ENCODE measurements at regions not wholly inside any gene's neighbourhood (a gene's known extent, or its start where the extent isn't known, plus 50 kb on each side); places are given as distances from the start of the nearest gene placed in this dataset.

DNA sequence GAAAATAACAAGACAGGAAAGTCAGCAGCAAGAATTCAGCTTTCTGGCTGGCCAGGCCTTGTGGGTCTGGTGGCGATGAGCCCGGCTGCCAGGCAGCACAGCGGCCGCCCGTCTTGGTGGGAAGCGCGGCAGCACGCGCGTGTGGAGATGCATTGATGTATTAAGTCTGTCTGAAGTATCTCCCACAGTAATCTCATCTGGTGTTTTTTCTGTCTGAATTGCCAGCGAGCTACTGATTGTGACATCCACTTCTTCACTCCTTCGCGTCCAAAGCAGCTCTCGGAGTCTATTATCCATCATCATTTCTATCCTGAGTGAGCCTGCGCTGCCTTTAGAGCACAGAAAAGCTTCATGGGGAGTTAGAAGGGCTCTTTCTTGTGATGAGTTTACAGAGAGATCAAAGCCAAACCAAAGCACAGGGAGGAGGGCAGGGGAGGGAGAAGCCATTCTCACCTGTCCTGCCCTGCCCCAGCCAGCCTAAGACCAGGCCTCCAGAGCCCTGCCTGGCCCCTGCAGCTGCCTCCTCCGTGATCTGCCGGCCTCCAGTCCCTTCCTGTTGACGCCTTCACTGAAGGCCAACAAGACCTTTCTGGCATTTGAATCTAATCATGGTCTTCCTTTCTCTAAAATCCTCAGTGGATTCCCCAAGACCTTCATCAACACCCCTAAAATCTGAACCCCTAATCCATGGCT, 1419.0 kb downstream of the TBC1D22A start:
- H3K9me3 ChIP-seq = no peaks in the 10 kb centered on the region
- H3K27ac ChIP-seq = no peak overlapping the region
- intact Hi-C loops (cut with DNase I) = no loop called here
- H3K4me1 ChIP-seq = no peaks in the 10 kb centered on the region
- peaks cover 0 to 4% (median 0%) of the 10 kb centered on the region in 4 donors for H3K27me3 ChIP-seq
- no peaks in the 10 kb centered on the region for H3K36me3 ChIP-seq
- WGBS, 2 donors = 70 to 84% methylated on average over 18 of the region's 18 CpGs
- DNase-seq = no peak
- H3K4me3 ChIP-seq = no peak overlapping the region
- TF ChIP-seq, protein P1, sequence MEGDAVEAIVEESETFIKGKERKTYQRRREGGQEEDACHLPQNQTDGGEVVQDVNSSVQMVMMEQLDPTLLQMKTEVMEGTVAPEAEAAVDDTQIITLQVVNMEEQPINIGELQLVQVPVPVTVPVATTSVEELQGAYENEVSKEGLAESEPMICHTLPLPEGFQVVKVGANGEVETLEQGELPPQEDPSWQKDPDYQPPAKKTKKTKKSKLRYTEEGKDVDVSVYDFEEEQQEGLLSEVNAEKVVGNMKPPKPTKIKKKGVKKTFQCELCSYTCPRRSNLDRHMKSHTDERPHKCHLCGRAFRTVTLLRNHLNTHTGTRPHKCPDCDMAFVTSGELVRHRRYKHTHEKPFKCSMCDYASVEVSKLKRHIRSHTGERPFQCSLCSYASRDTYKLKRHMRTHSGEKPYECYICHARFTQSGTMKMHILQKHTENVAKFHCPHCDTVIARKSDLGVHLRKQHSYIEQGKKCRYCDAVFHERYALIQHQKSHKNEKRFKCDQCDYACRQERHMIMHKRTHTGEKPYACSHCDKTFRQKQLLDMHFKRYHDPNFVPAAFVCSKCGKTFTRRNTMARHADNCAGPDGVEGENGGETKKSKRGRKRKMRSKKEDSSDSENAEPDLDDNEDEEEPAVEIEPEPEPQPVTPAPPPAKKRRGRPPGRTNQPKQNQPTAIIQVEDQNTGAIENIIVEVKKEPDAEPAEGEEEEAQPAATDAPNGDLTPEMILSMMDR (IDR thresholded peaks at IDR 0.05) = no peak
- no peak for TF ChIP-seq POLR2A (IDR thresholded peaks at IDR 0.05)

DNA sequence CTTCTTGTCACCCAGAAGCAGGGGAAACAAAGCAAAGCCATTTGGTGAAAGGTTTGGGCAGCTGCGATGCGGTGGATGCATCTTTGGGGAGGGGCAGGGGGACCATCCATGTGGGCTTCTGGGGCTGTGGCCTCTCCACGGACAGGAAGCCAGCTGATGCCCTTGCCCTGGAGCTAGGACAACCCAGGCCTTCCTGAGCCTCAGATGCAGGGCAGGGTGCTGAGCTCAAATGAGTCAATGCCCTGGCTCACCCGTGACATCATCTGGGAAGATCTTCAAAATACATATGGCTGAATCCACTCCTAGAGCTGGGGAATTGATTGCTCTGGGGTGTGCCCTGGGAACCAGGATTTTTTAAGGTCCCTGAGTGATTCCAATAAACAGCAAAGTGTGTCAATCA, 1418.2 kb downstream of the TBC1D22A start:
- H3K36me3 ChIP-seq = no peaks in the 10 kb centered on the region
- WGBS, 2 donors = 29 to 67% methylated on average over 1 to 3 of the region's 4 CpGs
- H3K9me3 ChIP-seq = no peaks in the 10 kb centered on the region
- H3K4me3 ChIP-seq = no peak overlapping the region
- H3K4me1 ChIP-seq = no peaks in the 10 kb centered on the region
- intact Hi-C loops (cut with DNase I) = no loop called here
- H3K27me3 ChIP-seq = peaks cover 0 to 10% (median 0%) of the 10 kb centered on the region in 4 donors
- no peak overlapping the region for H3K27ac ChIP-seq
- DNase-seq = no peak
- TF ChIP-seq, protein P1 (IDR thresholded peaks at IDR 0.05) = no peak
- no peak for TF ChIP-seq POLR2A (IDR thresholded peaks at IDR 0.05)

DNA sequence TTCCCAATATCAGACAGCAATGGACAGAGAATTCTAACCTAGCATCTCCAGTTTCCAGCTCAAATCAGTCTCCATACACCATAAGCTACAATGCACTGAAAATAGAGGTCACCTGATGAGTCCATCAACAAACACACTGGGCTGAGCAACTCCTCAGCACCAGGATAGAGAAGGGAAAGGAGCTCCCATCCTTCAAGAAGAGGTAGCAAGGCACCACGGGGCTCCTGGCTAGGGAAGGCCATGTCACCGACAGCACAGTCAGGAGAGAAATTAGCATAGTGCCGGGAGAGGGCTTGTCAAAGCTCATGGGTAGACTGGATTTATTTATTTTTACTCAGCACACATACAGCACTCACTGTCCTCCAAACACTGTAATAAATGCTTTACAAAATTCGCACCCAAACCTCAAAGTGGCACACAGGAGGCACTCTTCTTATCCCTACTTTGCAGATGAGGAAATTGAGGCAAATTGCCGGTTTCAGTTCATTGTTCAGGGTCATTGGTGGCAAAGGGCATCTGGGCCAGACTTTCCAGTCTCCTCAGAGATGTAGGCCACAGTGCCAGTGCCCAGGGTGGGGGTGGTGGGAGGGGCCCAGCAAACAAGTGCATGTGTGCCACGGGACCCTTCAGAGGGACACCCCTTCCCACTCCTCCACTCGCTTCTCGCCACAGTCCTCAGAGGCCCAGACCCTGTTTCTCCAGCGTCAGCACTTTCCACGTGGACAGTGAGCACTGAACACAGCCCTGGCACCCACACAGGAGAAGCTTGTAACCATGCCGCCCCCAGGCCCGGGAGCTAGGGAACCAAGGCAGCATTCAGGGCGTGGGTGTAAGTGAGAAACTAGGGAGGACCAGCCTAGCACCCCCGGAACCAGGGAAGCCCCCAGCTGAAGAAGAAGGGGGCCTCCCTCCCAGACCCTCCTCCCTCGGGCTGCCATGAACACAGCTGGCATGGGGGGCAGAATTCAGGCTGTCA, 1417.4 kb downstream of the TBC1D22A start:
- Histone ChIP-seq H3K4me3 (no peak overlapping the region), H3K27me3 (peaks cover 0 to 14% (median 0%) of the 10 kb centered on the region in 4 donors), H3K27ac (no peak overlapping the region), H3K36me3 (no peaks in the 10 kb centered on the region), H3K9me3 (no peaks in the 10 kb centered on the region), H3K4me1 (no peaks in the 10 kb centered on the region)
- WGBS, 2 donors = 76 to 79% methylated on average over 6 to 11 of the region's 15 CpGs
- TF ChIP-seq POLR2A (IDR thresholded peaks at IDR 0.05) = no peak
- TF ChIP-seq, protein P1 (IDR thresholded peaks at IDR 0.05) = no peak
- no peak for DNase-seq
- intact Hi-C loops (cut with DNase I) = no loop called here

DNA sequence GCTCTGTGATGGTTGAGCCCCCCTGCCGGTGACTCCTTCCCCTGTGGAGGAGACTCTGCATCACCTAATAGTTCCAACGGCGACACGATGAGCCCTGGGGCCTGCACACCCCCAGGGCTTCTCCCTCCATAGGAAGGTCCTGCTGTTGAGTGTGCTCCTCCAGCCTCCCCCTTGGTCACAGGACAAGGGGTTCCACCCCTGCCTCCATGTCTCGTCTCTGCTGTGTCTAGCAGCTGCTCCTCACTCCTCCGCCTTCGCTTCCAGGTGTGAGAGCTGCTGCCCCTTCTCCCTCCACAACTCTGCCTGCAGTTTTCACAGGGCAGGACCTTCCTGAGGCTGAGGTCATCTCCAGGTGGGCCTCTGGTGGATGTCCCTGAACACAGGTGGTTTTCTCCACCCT, 1416.1 kb downstream of the TBC1D22A start:
- Histone ChIP-seq H3K4me1 (no peaks in the 10 kb centered on the region), H3K9me3 (no peaks in the 10 kb centered on the region), H3K27ac (no peak overlapping the region), H3K4me3 (no peak overlapping the region), H3K27me3 (peaks cover 0 to 23% (median 0%) of the 10 kb centered on the region in 4 donors), H3K36me3 (no peaks in the 10 kb centered on the region)
- DNase-seq = no peak
- intact Hi-C loops (cut with DNase I) = no loop called here
- WGBS, 2 donors = 96 to 100% methylated on average over 1 to 7 of the region's 7 CpGs
- no peak for TF ChIP-seq POLR2A (IDR thresholded peaks at IDR 0.05)
- TF ChIP-seq, protein P1 (IDR thresholded peaks at IDR 0.05) = no peak

DNA sequence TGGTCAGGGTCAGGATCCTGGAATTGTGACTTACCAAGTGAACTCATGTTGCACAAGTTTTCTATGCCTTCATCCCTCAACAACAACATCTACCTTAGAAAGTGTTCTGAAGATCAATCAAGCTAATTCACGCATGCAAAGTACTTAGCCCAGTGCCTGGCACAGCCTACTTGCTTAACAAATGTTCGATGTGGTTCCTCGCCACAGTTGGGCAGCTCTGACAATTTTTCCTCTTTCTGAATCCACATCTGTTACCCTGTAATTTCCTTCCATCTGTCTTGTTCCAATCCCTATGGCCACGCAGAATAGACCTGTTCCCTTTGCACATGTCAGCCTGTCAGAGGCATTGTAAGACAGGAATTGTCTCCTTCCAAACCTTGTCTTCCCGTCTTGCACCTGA, 1415.2 kb downstream of the TBC1D22A start:
- no peaks in the 10 kb centered on the region for H3K4me1 ChIP-seq
- H3K4me3 ChIP-seq = no peak overlapping the region
- no peak for TF ChIP-seq POLR2A (IDR thresholded peaks at IDR 0.05)
- TF ChIP-seq, protein P1 (IDR thresholded peaks at IDR 0.05) = no peak
- DNase-seq = no peak
- no peaks in the 10 kb centered on the region for H3K9me3 ChIP-seq
- no peaks in the 10 kb centered on the region for H3K36me3 ChIP-seq
- 83 to 86% methylated on average over 5 of the region's 5 CpGs for WGBS, 2 donors
- intact Hi-C loops (cut with DNase I) = no loop called here
- H3K27ac ChIP-seq = no peak overlapping the region
- H3K27me3 ChIP-seq = peaks cover 0 to 32% (median 0%) of the 10 kb centered on the region in 4 donors

Measured in esophagus squamous epithelium (tissue), 5 donors.